ENCODE measurements at regions not wholly inside any gene's neighbourhood (a gene's known extent, or its start where the extent isn't known, plus 50 kb on each side); places are given as distances from the start of the nearest gene placed in this dataset.

GRCh38 chr16:54718376-54718775 is 212.3 kb upstream of the IRX5 start:
- TF ChIP-seq CTCF (conservative IDR thresholded peaks at IDR 0.05; ENCODE audit: low read depth in 2 of 2) = no peak
- no peak for TF ChIP-seq EZH2phosphoT487 (IDR thresholded peaks at IDR 0.05; ENCODE audit: unreplicated experiment)
- TF ChIP-seq EZH2 (IDR thresholded peaks at IDR 0.05; ENCODE audit: low read depth, unreplicated experiment) = no peak
- TF ChIP-seq POLR2AphosphoS5 (IDR thresholded peaks at IDR 0.05; ENCODE audit: low read depth) = no peak
- no peak for TF ChIP-seq REST (IDR thresholded peaks at IDR 0.05; ENCODE audit: unreplicated experiment)
